ENCODE measurements at regions not wholly inside any gene's neighbourhood (a gene's known extent, or its start where the extent isn't known, plus 50 kb on each side); places are given as distances from the start of the nearest gene placed in this dataset.
"Not testable (repeated sequence)": the region's sequence is repeated elsewhere in the genome, so short reads cannot be mapped to it uniquely, and the experiment has no call there.

GRCh38 chr2:64251497-64252250 is 107.5 kb upstream of the PELI1 start:
- ChIA-PET CTCF (interaction anchor here (1.1 to 1.8 kb wide), 3 partner anchors 9 to 79 kb away, joined by 3 to 8 read pairs (median 4); no protein-coding TSS in a partner anchor), POLR2A (no interaction called here)
- no peaks in the 10 kb centered on the region for H3K4me1 Mint-ChIP-seq
- H3K4me3 Mint-ChIP-seq: no peak overlapping the region
- no peak for ATAC-seq
- intact Hi-C loops (cut with DNase I, micrococcal nuclease): no loop called here
- no peaks in the 10 kb centered on the region for H3K27me3 Mint-ChIP-seq
- H3K36me3 Mint-ChIP-seq (ENCODE audit: low read depth): no peaks in the 10 kb centered on the region
- H3K27ac Mint-ChIP-seq: no peak overlapping the region
- H3K9me3 Mint-ChIP-seq (ENCODE audit: low read depth): no peaks in the 10 kb centered on the region
- DNase-seq: no peak

- H3K9me3 Mint-ChIP-seq (ENCODE audit: low read depth); H3K4me1 Mint-ChIP-seq; H3K27ac Mint-ChIP-seq; POLR2A ChIA-PET; DNase-seq; intact Hi-C loops (cut with DNase I, micrococcal nuclease); H3K36me3 Mint-ChIP-seq (ENCODE audit: low read depth); H3K4me3 Mint-ChIP-seq; ATAC-seq; H3K27me3 Mint-ChIP-seq: not testable (repeated sequence)
- CTCF ChIA-PET: interaction anchor here (1.8 kb wide), 1 partner anchor 78 kb away, joined by 8 read pairs; no protein-coding TSS in a partner anchor
Observed at GRCh38 chr2:64252251-64252978, 108.2 kb upstream of the PELI1 start.

GRCh38 chr2:64253421-64253820 is 109.2 kb upstream of the PELI1 start:
- CTCF ChIA-PET; H3K36me3 Mint-ChIP-seq (ENCODE audit: low read depth); H3K4me1 Mint-ChIP-seq; H3K9me3 Mint-ChIP-seq (ENCODE audit: low read depth); H3K27me3 Mint-ChIP-seq; intact Hi-C loops (cut with DNase I, micrococcal nuclease); H3K27ac Mint-ChIP-seq; DNase-seq; H3K4me3 Mint-ChIP-seq; ATAC-seq; POLR2A ChIA-PET: not testable (repeated sequence)

- ATAC-seq (no peak), DNase-seq (no peak)
- ChIA-PET POLR2A (no interaction called here), CTCF (no interaction called here)
- Mint-ChIP-seq H3K4me3 (no peak overlapping the region), H3K9me3 (ENCODE audit: low read depth) (no peaks in the 10 kb centered on the region), H3K4me1 (peaks cover 8% of the 10 kb centered on the region), H3K36me3 (ENCODE audit: low read depth) (no peaks in the 10 kb centered on the region), H3K27me3 (no peaks in the 10 kb centered on the region), H3K27ac (no peak overlapping the region)
- intact Hi-C loops (cut with DNase I, micrococcal nuclease): no loop called here
Observed at GRCh38 chr2:64258566-64258965, 114.3 kb upstream of the PELI1 start.

GRCh38 chr2:64259312-64259711 is 115.1 kb upstream of the PELI1 start:
- Mint-ChIP-seq H3K4me1 (peaks cover 8% of the 10 kb centered on the region), H3K9me3 (ENCODE audit: low read depth) (no peaks in the 10 kb centered on the region), H3K27me3 (no peaks in the 10 kb centered on the region), H3K4me3 (no peak overlapping the region), H3K27ac (no peak overlapping the region), H3K36me3 (ENCODE audit: low read depth) (no peaks in the 10 kb centered on the region)
- ATAC-seq: no peak
- ChIA-PET CTCF (no interaction called here), POLR2A (no interaction called here)
- DNase-seq: no peak
- intact Hi-C loops (cut with DNase I, micrococcal nuclease): no loop called here

GRCh38 chr2:64260093-64260803 is 116.0 kb upstream of the PELI1 start:
- Mint-ChIP-seq H3K27me3 (no peaks in the 10 kb centered on the region), H3K27ac (peak overlapping the region; percentile 84), H3K4me3 (peak overlapping the region; percentile 35), H3K36me3 (ENCODE audit: low read depth) (no peaks in the 10 kb centered on the region), H3K9me3 (ENCODE audit: low read depth) (no peaks in the 10 kb centered on the region), H3K4me1 (peaks cover 8% of the 10 kb centered on the region)
- ChIA-PET POLR2A (no interaction called here), CTCF (interaction anchor here (0.8 kb wide), 1 partner anchor 9 kb away, joined by 4 read pairs; no protein-coding TSS in a partner anchor)
- intact Hi-C loops (cut with DNase I, micrococcal nuclease): no loop called here
- ATAC-seq (peak; percentile 30), DNase-seq (no peak)

- ATAC-seq (peak; percentile 57), DNase-seq (peak; percentile 22)
- CTCF ChIA-PET: interaction anchor here (0.8 kb wide), 1 partner anchor 10 kb away, joined by 4 read pairs; no protein-coding TSS in a partner anchor
- intact Hi-C loops (cut with DNase I, micrococcal nuclease): no loop called here
- no peaks in the 10 kb centered on the region for H3K9me3 Mint-ChIP-seq (ENCODE audit: low read depth)
- H3K4me1 Mint-ChIP-seq: peaks cover 8% of the 10 kb centered on the region
- no peaks in the 10 kb centered on the region for H3K27me3 Mint-ChIP-seq
- POLR2A ChIA-PET: no interaction called here
- peak overlapping the region; percentile 84 for H3K27ac Mint-ChIP-seq
- no peaks in the 10 kb centered on the region for H3K36me3 Mint-ChIP-seq (ENCODE audit: low read depth)
- H3K4me3 Mint-ChIP-seq: peak overlapping the region; percentile 35
Observed at GRCh38 chr2:64260817-64261216, 116.6 kb upstream of the PELI1 start.

GRCh38 chr2:64262071-64262470 is 117.9 kb upstream of the PELI1 start:
- Mint-ChIP-seq H3K4me3 (no peak overlapping the region), H3K27me3 (no peaks in the 10 kb centered on the region), H3K4me1 (peaks cover 8% of the 10 kb centered on the region), H3K36me3 (ENCODE audit: low read depth) (no peaks in the 10 kb centered on the region), H3K27ac (no peak overlapping the region), H3K9me3 (ENCODE audit: low read depth) (no peaks in the 10 kb centered on the region)
- DNase-seq: no peak
- ATAC-seq: no peak
- ChIA-PET POLR2A (no interaction called here), CTCF (interaction anchor here (0.6 to 1.1 kb wide), 4 partner anchors 12 to 155 kb away, joined by 3 to 5 read pairs (median 4); no protein-coding TSS in a partner anchor)
- intact Hi-C loops (cut with DNase I, micrococcal nuclease): no loop called here

- CTCF ChIA-PET: interaction anchor here (1.0 to 1.1 kb wide), 3 partner anchors 11 to 114 kb away, joined by 3 to 5 read pairs (median 4); no protein-coding TSS in a partner anchor
Observed at GRCh38 chr2:64262816-64263215, 118.6 kb upstream of the PELI1 start.

GRCh38 chr2:64263315-64263714 is 119.1 kb upstream of the PELI1 start:
- Mint-ChIP-seq H3K36me3 (ENCODE audit: low read depth) (no peaks in the 10 kb centered on the region), H3K27me3 (no peaks in the 10 kb centered on the region), H3K4me3 (no peak overlapping the region), H3K4me1 (peaks cover 8% of the 10 kb centered on the region), H3K27ac (no peak overlapping the region), H3K9me3 (ENCODE audit: low read depth) (no peaks in the 10 kb centered on the region)
- no peak for ATAC-seq
- intact Hi-C loops (cut with DNase I, micrococcal nuclease): no loop called here
- ChIA-PET CTCF (interaction anchor here (1.1 kb wide), 1 partner anchor 11 kb away, joined by 3 read pairs; no protein-coding TSS in a partner anchor), POLR2A (no interaction called here)
- no peak for DNase-seq

More at GRCh38 chr2:64262816-64263215, 118.6 kb upstream of the PELI1 start:
- DNase-seq (no peak), ATAC-seq (no peak)
- POLR2A ChIA-PET: no interaction called here
- no peaks in the 10 kb centered on the region for H3K27me3 Mint-ChIP-seq
- H3K4me3 Mint-ChIP-seq: no peak overlapping the region
- peaks cover 8% of the 10 kb centered on the region for H3K4me1 Mint-ChIP-seq
- intact Hi-C loops (cut with DNase I, micrococcal nuclease): no loop called here
- H3K27ac Mint-ChIP-seq: no peak overlapping the region
- no peaks in the 10 kb centered on the region for H3K36me3 Mint-ChIP-seq (ENCODE audit: low read depth)
- H3K9me3 Mint-ChIP-seq (ENCODE audit: low read depth): no peaks in the 10 kb centered on the region

- POLR2A ChIA-PET: no interaction called here
Observed at GRCh38 chr2:64267699-64268098, 123.5 kb upstream of the PELI1 start.

More at GRCh38 chr2:64267699-64268098, 123.5 kb upstream of the PELI1 start:
- Mint-ChIP-seq H3K36me3 (ENCODE audit: low read depth) (no peaks in the 10 kb centered on the region), H3K27ac (peak overlapping the region; percentile 2), H3K27me3 (no peaks in the 10 kb centered on the region), H3K4me3 (no peak overlapping the region), H3K4me1 (no peaks in the 10 kb centered on the region), H3K9me3 (ENCODE audit: low read depth) (no peaks in the 10 kb centered on the region)
- intact Hi-C loops (cut with DNase I, micrococcal nuclease): no loop called here
- ATAC-seq (no peak), DNase-seq (no peak)
- CTCF ChIA-PET: interaction anchor here (0.6 to 0.8 kb wide), 2 partner anchors 218 to 222 kb away, joined by 3 to 4 read pairs; no protein-coding TSS in a partner anchor
